ENCODE measurements at regions not wholly inside any gene's neighbourhood (a gene's known extent, or its start where the extent isn't known, plus 50 kb on each side); places are given as distances from the start of the nearest gene placed in this dataset.

DNA sequence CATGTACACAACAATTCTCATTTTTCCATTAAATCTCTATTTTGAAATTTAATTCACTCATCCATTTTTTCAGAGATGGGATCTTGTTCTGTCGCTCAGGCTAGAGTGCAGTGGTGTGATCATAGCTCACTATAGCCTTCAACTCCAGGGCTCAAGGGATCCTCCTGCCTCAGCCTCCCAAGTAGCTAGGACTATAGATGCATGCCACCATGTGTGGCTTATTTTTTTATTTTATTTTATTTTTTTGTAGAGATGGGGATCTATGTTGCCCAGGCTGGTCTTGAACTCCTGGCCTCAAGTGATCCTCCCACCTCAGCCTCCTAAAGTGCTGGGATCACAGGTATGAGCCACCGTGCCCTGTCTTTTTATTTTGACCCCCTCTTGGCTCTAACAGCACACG, 203.8 kb upstream of the KLF14 start:
- TF ChIP-seq POLR2A (IDR thresholded peaks at IDR 0.05) = no peak
- TF ChIP-seq, protein P1, sequence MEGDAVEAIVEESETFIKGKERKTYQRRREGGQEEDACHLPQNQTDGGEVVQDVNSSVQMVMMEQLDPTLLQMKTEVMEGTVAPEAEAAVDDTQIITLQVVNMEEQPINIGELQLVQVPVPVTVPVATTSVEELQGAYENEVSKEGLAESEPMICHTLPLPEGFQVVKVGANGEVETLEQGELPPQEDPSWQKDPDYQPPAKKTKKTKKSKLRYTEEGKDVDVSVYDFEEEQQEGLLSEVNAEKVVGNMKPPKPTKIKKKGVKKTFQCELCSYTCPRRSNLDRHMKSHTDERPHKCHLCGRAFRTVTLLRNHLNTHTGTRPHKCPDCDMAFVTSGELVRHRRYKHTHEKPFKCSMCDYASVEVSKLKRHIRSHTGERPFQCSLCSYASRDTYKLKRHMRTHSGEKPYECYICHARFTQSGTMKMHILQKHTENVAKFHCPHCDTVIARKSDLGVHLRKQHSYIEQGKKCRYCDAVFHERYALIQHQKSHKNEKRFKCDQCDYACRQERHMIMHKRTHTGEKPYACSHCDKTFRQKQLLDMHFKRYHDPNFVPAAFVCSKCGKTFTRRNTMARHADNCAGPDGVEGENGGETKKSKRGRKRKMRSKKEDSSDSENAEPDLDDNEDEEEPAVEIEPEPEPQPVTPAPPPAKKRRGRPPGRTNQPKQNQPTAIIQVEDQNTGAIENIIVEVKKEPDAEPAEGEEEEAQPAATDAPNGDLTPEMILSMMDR (IDR thresholded peaks at IDR 0.05) = no peak
